LNCAP (cell line): ENCODE measurements at regions not wholly inside any gene's neighbourhood (a gene's known extent, or its start where the extent isn't known, plus 50 kb on each side); places are given as distances from the start of the nearest gene placed in this dataset.

ENCODE experiments used
- TF ChIP-seq, protein P1 (sequence below): fragments of 450-650 bp; IDR thresholded peaks from 2 replicates; pipeline ENCODE4 v1.5.1; 2017; ENCODE audit warnings: mild to moderate bottlenecking

DNA sequence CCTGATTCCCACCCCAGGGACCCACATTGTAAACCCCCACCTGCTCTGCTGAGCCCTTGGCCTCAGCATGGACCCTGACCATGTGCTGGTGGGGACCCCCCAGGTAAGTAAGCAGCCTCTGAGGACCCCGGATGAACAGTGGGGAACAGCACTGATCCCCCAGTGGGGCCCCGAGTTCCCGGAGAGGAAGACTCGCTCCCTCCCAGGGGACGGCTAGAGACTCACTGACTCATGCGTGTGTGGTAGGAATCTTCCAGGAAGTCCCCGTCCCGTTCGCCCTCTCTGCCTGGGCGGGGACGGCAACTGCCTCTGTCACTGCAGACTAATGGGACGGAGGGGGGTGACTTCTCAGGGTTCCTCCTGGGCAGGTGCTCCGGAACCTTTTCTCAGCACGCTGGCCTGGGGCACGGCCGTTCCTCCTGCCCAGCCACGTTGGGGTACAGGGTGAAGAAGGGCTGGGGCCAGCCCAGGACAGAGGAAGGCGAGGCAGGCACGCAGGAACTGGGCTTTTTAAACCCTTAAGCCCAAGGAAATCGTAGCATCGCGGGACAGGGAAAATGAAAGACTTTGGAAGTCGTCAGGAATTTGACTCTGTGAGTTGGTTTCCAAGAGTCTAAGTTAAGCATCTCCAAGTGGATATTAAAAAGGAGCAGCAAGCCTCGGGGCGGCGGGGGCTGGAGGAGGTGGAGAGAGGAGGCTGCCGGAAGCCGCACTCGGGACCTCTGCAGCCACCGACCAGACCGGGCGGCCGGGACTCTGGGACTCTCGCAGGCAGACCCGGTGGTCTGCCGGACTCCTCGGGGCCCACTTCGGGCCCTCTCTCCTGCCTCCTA is 178.7 kb downstream of the SEC14L1 start:
- TF ChIP-seq, protein P1, sequence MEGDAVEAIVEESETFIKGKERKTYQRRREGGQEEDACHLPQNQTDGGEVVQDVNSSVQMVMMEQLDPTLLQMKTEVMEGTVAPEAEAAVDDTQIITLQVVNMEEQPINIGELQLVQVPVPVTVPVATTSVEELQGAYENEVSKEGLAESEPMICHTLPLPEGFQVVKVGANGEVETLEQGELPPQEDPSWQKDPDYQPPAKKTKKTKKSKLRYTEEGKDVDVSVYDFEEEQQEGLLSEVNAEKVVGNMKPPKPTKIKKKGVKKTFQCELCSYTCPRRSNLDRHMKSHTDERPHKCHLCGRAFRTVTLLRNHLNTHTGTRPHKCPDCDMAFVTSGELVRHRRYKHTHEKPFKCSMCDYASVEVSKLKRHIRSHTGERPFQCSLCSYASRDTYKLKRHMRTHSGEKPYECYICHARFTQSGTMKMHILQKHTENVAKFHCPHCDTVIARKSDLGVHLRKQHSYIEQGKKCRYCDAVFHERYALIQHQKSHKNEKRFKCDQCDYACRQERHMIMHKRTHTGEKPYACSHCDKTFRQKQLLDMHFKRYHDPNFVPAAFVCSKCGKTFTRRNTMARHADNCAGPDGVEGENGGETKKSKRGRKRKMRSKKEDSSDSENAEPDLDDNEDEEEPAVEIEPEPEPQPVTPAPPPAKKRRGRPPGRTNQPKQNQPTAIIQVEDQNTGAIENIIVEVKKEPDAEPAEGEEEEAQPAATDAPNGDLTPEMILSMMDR: no peak

DNA sequence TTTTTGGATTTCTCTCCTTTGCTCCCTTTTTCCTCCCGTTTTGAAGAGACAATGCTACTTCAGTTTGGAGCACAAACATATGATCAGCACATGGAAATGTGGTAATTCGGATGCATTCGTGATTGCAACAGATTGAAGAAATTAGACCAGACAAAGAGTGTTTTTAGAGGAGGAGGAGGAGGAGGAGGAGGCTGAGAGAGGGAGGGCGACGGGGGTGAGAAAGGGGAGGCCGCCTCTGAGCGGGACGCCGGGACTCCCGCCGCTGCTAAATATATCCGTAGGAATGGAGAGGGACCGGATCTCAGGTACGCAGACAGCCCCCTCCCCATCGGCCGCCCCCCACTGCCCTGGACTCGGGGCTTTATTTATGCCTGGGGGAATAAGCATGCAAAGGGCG is 179.3 kb downstream of the SEC14L1 start:
- TF ChIP-seq, protein P1: no peak

DNA sequence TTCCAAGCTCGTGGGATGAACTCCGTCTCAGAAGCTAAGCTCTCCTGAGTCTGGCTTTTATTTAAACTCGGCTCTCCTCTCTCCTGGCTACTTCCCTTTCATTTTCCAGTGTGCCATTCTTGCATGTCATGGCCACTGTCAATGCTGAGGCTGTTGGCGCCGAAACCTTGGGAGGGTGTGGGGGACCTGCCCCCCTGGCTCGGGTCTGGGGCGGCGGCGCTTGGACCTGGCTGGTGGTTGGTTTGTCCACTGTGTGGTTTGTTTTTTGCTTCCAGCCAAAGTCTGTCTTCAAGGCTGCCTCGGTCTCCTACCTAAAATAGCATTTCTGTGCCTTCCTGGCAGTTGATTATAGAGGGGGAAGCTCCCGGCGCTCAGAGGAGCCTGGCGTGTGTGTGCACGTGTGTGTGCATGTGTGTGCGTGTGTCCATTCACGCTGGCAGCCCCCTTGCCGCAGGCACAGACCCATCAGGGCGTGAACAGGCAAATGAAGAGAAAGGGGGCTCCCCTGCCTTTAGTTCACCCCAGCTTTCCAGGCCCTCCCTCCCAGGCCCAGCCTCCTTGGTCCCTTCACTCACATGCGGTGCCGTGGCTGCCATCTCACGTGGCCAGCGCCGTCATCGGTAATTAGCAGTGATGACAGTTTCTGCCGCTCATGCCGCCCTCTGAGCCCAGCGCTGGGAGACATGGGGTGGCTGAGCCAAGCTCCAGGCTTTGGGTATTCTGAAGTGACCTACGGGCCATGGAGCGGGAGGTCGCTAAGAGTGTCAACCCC is 179.9 kb downstream of the SEC14L1 start:
- TF ChIP-seq, protein P1: no peak

DNA sequence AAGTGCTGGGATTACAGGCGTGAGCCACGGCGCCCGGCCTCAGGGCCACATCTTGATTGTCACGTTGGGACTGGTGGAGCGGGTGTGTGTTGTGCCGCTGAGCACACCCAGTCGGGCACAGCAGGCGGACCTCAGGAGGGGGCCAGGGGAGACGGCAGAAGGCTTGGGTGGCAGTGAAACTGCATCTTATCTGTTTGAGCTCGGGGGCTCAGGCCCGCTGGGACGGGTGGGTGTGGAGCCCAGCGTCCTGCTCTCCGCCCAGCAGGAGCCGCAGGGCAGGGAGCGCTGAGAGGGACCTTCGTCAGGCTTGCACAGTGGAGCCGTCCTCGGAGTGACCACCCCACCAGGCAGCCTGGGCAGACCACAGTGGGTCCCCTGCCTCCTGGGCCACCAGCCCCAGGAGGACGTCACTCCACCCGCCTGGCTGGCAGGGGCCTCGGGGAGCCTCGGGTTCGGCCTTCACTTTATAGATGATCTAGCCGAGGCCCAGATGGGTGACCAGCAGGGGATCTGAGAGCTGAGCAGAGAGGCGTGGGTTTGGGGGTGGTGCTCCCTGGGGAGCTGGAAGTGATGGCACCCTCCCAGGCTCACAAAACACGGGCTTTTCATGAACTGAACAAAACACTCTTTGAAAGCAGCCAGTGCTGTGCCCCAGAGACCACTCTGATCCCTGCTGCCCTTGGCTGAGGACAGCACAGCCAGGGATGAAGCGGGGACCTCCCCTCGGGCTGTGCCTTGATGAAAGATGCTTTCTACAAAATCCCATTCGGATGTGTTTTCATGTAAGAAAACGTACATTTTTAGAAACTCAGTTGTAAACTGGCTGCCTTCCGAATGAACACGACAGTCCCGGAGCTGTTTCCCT is 181.1 kb downstream of the SEC14L1 start:
- TF ChIP-seq, protein P1: no peak

DNA sequence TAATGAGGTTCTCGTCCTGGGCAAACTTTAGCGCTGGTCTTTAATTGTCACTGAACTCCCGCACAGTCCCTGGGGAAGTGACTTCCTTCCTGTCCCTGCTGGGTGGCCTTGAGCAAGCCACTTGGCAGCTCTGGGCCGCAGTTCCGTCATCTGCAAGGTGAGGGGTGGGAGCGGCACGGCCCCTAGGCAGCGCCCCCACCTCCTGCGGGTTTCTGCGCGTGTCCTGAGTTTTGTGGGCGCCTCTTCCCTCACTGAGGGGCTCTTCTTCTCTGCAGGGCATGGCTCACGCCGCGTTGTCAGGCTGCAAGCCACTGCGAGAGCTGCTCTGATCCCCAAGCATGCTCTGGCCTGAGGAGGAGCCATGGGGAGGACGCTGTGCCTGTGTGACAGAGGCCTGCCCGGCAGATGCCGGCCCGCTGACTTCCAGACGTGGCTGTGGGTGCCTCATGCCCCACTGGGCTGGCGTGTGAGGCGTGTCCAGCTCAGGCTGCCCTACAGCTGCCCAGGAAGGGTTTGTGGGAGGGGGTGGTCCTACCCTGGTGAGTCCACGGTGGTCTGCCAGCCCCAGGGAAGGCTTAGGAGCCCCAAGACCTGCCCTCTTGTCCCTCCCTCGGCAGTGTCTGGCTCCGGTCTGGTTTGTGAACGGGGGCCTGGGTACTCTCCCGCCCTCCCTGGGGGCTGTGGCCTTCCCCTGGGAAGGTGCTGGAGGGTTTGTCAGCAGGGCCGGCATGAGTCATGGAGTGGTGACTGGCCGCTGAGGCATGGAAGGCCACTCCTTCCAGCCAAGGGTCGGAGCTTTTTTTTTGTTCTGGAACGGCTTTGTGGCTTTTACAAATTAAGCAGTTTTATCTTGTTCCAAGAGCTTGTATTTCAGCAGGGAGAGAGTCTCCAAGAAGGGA is 182.0 kb downstream of the SEC14L1 start:
- TF ChIP-seq, protein P1: no peak

DNA sequence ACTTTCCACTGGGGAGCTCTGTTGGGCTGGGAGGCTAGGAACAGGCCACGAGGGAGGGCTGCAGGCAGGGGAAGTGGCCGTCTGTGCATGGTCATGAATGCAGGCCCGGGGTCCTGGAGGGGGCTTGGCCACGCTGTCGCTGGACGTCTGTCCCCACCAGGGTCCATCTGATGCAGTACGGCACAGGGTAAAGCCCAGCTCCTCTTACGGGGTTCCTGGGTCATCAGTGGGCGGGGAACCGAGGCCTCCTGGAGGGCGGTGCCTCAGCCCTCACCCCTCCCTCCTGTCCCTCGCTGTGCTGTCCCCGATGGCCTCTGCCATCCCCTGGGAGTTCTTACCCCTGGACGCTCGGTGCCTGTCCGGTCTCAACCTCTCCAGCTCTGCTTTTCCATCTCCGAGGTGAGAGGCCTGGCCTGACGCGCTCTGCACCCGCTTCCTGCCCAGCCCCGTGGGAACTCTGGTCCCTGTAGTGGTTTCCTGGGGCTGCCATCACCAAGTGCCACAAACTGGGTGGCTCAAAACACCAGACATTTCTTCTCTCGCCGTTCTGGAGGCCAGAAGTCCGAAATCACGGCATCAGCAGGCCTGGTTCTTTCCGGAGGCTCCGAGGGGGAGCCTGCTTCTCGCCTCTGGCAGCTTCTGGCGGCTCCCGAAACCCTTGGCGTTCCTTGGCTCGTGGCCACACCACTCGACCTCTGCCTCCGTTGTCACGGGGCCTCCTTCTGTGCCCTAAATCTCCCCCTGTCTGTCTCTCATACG is 182.8 kb downstream of the SEC14L1 start:
- TF ChIP-seq, protein P1: no peak
